ENCODE measurements at regions not wholly inside any gene's neighbourhood (a gene's known extent, or its start where the extent isn't known, plus 50 kb on each side); places are given as distances from the start of the nearest gene placed in this dataset.

DNA sequence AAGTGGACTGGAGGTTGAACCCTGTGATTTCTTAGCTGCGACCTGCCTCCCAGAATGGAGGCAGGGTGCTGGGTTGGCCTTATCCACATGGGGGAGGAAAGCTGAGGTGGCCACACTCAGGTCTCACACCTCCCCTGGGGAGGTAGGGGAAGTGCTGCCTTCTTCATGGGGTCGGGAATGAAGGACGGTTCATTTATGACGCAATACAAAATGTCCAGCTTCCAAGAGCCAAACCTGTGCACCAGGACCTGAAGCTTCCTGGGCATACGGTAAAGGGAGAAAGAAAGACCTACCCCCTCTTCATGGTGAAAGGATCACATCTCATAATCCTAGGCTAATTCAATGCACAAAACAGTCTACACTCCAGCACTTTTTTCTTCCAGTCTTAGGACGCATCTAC is 150.6 kb upstream of the CDYL start:
- Mint-ChIP-seq H3K9me3 (ENCODE audit: unreplicated experiment) (peaks cover 6% of the 10 kb centered on the region), H3K4me1 (ENCODE audit: unreplicated experiment) (no peaks in the 10 kb centered on the region), H3K36me3 (ENCODE audit: unreplicated experiment) (peaks cover under 1% of the 10 kb centered on the region), H3K27ac (ENCODE audit: unreplicated experiment) (no peak overlapping the region), H3K27me3 (ENCODE audit: unreplicated experiment) (no peaks in the 10 kb centered on the region), H3K4me3 (ENCODE audit: unreplicated experiment) (no peak overlapping the region)
- TF ChIP-seq, protein P1, sequence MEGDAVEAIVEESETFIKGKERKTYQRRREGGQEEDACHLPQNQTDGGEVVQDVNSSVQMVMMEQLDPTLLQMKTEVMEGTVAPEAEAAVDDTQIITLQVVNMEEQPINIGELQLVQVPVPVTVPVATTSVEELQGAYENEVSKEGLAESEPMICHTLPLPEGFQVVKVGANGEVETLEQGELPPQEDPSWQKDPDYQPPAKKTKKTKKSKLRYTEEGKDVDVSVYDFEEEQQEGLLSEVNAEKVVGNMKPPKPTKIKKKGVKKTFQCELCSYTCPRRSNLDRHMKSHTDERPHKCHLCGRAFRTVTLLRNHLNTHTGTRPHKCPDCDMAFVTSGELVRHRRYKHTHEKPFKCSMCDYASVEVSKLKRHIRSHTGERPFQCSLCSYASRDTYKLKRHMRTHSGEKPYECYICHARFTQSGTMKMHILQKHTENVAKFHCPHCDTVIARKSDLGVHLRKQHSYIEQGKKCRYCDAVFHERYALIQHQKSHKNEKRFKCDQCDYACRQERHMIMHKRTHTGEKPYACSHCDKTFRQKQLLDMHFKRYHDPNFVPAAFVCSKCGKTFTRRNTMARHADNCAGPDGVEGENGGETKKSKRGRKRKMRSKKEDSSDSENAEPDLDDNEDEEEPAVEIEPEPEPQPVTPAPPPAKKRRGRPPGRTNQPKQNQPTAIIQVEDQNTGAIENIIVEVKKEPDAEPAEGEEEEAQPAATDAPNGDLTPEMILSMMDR (IDR thresholded peaks at IDR 0.05), result no peak
- DNase-seq (ENCODE audit: extremely low spot score, unreplicated experiment), result no peak

DNA sequence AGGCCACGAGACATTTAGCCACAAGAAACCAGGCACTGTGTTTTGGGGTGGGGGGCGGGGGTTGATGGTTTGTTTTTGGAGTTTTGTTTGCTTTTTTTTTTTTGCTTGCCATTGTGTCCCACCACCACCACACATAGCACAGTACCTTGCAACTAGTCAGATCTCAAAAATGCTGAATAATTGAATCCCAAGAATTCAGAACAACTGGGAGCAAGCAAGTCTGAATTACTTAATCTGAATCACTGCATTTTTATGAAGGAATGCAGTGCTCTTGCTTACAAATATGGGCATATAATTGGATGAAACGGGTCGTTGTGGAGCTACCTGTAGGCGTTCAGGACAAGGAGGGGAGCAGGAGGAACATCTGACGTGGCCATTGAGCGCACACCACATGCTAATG is 151.5 kb upstream of the CDYL start:
- H3K4me1 Mint-ChIP-seq (ENCODE audit: unreplicated experiment), result no peaks in the 10 kb centered on the region
- H3K36me3 Mint-ChIP-seq (ENCODE audit: unreplicated experiment), result no peaks in the 10 kb centered on the region
- DNase-seq (ENCODE audit: extremely low spot score, unreplicated experiment), result no peak
- no peak overlapping the region for H3K4me3 Mint-ChIP-seq (ENCODE audit: unreplicated experiment)
- H3K27me3 Mint-ChIP-seq (ENCODE audit: unreplicated experiment), result no peaks in the 10 kb centered on the region
- no peaks in the 10 kb centered on the region for H3K9me3 Mint-ChIP-seq (ENCODE audit: unreplicated experiment)
- TF ChIP-seq, protein P1 (IDR thresholded peaks at IDR 0.05), result no peak
- no peak overlapping the region for H3K27ac Mint-ChIP-seq (ENCODE audit: unreplicated experiment)

DNA sequence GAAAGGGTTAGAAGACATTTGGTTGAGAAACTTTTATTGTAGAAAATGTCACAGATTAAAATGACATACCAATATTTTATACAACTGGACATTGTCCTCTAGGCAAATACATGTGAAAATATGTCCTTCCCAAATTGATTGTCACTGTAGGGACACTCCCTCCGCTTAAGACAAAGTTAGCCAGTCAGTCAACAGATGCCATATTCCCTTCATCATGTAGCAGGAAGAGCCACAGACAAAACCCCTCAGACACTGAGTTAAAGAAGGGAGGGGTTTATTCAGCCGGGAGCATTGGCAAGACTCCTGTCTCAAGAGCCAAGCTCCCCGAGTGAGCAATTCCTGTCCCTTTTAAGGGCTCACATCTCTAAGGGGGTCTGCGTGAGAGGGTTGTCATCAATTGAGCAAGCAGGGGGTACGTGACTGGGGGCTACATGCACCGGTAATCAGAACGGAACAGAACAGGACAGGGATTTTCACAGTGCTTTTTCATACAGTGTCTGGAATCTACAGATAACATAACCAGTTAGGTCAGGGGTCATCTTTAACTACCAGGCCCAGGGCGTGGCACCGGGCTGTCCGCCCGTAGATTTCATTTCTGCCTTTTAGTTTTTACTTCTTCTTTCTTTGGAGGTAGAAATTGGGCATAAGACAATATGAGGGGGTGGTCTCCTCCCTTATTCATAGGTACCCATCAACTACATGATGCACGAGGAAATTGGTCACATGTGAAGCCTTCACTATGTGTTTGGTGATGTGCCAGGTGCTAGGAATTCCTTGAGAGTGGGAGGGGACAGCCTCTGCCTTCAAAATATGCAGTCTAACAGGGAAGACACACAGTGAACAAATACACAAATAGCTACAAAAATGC is 155.7 kb upstream of the CDYL start:
- peaks cover 3% of the 10 kb centered on the region for H3K27me3 Mint-ChIP-seq (ENCODE audit: unreplicated experiment)
- H3K36me3 Mint-ChIP-seq (ENCODE audit: unreplicated experiment), result no peaks in the 10 kb centered on the region
- TF ChIP-seq, protein P1 (IDR thresholded peaks at IDR 0.05), result no peak
- H3K27ac Mint-ChIP-seq (ENCODE audit: unreplicated experiment), result no peak overlapping the region
- H3K4me1 Mint-ChIP-seq (ENCODE audit: unreplicated experiment), result no peaks in the 10 kb centered on the region
- no peaks in the 10 kb centered on the region for H3K9me3 Mint-ChIP-seq (ENCODE audit: unreplicated experiment)
- H3K4me3 Mint-ChIP-seq (ENCODE audit: unreplicated experiment), result no peak overlapping the region
- DNase-seq (ENCODE audit: extremely low spot score, unreplicated experiment), result no peak

DNA sequence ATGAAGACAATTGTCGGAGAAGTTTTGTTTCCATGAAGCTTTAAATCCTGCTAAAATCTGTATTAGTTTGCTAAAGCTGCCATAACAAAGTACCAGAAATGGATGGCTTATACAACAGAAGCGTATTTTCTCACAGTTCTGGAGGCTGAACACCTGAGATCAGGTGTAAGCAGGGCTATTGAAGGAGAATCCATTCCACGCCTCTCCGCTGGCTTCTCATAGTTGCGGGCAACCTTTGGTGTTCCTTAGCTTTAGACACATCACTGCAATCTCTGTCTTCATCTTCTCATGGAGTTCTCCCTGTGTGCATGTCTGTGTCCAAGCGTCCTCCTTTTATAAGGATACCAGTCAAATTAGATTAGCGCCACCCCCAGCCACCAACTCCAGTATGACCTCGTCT is 159.9 kb upstream of the CDYL start:
- no peak overlapping the region for H3K27ac Mint-ChIP-seq (ENCODE audit: unreplicated experiment)
- no peak for DNase-seq (ENCODE audit: extremely low spot score, unreplicated experiment)
- TF ChIP-seq, protein P1 (IDR thresholded peaks at IDR 0.05), result no peak
- no peak overlapping the region for H3K4me3 Mint-ChIP-seq (ENCODE audit: unreplicated experiment)
- H3K27me3 Mint-ChIP-seq (ENCODE audit: unreplicated experiment), result peaks cover 15% of the 10 kb centered on the region
- H3K4me1 Mint-ChIP-seq (ENCODE audit: unreplicated experiment), result no peaks in the 10 kb centered on the region
- H3K36me3 Mint-ChIP-seq (ENCODE audit: unreplicated experiment), result no peaks in the 10 kb centered on the region
- H3K9me3 Mint-ChIP-seq (ENCODE audit: unreplicated experiment), result peaks cover 5% of the 10 kb centered on the region

DNA sequence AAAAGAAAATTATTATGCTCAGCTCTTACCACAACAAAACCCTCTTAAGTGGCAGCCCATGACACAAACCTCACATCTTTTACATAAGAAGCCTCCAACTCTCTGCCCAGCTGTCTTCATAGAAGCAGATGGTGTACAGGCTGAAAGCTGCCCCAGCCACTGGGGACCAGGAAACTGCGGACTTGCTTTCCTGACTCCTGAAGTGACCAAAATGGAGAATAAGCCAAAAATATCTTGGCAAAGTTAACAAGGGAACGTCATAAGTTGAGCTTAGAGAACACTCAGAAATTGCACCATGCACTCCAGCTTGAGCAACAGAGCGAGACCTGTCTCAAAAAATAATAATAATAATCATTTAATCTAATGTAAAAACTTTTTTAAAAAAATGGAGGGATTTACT is 160.3 kb upstream of the CDYL start:
- TF ChIP-seq, protein P1 (IDR thresholded peaks at IDR 0.05), result no peak

More for the DNA sequence above, 160.3 kb upstream of the CDYL start:
- H3K27ac Mint-ChIP-seq (ENCODE audit: unreplicated experiment), result no peak overlapping the region
- no peak for DNase-seq (ENCODE audit: extremely low spot score, unreplicated experiment)
- peaks cover 1% of the 10 kb centered on the region for H3K4me1 Mint-ChIP-seq (ENCODE audit: unreplicated experiment)
- no peaks in the 10 kb centered on the region for H3K36me3 Mint-ChIP-seq (ENCODE audit: unreplicated experiment)
- no peak overlapping the region for H3K4me3 Mint-ChIP-seq (ENCODE audit: unreplicated experiment)
- H3K27me3 Mint-ChIP-seq (ENCODE audit: unreplicated experiment), result peaks cover 15% of the 10 kb centered on the region
- peaks cover 5% of the 10 kb centered on the region for H3K9me3 Mint-ChIP-seq (ENCODE audit: unreplicated experiment)
